D721Med (cell line): ENCODE measurements at regions not wholly inside any gene's neighbourhood (a gene's known extent, or its start where the extent isn't known, plus 50 kb on each side); places are given as distances from the start of the nearest gene placed in this dataset.

Experiments
- DNase-seq: peaks from one replicate; pipeline ENCODE4 v3.0.0; 2011; ENCODE audit warnings: low spot score; ENCODE audit not compliant: insufficient read length
- FAIRE-seq: peaks from 2 replicates; lab custom pipeline; 2011; peaks lifted over from hg19 to GRCh38; lab: Jason Lieb, UNC
- CTCF ChIP-seq: IDR thresholded peaks from 2 replicates; pipeline ENCODE4 v1.5.1; 2012; ENCODE audit warnings: mild to moderate bottlenecking, control low read depth; ENCODE audit not compliant: insufficient read depth; ENCODE audit errors: missing control alignments

DNA sequence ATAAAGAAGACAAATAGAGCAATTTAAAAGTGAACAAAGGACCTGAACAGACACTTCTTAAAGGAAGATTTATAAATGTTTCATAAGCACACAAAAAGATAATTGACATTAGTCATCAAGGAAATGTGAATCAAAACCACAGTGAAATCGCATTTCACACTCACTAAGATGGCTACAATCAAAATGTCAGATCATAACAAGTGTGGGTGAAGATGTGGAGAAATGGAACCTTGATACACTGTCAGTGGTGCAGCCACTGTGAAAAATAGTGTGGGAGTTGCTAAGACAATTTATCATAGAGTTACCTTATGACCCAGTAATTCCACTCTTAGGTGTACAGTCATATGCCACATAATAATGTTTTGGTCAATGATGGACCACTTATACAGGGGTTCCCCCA, 54.5 kb upstream of the HTR4 start:
- TF ChIP-seq CTCF: no peak
- no peak for FAIRE-seq

GRCh38 chr5:148711961-148712360, 57.6 kb upstream of the HTR4 start:
- no peak for FAIRE-seq
- no peak for TF ChIP-seq CTCF
- no peak for DNase-seq

More for the DNA sequence above, 54.5 kb upstream of the HTR4 start:
- DNase-seq: no peak

- no peak for TF ChIP-seq CTCF
- FAIRE-seq: no peak
- no peak for DNase-seq
Measured at GRCh38 chr5:148713735-148714508, 59.6 kb upstream of the HTR4 start.

GRCh38 chr5:148716716-148717115, 62.4 kb upstream of the HTR4 start:
- FAIRE-seq: no peak
- no peak for DNase-seq
- no peak for TF ChIP-seq CTCF

DNA sequence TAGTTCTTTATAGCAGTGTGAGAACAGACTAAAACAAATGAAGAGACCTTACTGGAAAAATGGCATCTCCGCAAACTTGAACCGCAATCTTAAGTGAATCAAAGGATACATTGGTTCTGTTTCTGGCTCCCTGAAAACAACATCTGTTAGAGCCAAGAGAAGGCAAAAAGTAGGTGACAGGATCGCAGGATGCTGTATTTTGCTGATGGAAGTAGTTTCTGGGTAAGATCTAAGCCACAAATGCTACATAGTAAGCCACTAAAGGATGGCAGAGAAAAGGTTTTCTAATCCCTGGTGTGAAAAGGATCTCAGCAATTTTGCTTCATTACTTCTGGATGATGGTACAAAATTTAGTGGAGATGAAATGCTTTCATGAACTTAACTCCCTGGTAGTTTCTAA, 63.3 kb upstream of the HTR4 start:
- FAIRE-seq: no peak
- no peak for TF ChIP-seq CTCF
- no peak for DNase-seq

DNA sequence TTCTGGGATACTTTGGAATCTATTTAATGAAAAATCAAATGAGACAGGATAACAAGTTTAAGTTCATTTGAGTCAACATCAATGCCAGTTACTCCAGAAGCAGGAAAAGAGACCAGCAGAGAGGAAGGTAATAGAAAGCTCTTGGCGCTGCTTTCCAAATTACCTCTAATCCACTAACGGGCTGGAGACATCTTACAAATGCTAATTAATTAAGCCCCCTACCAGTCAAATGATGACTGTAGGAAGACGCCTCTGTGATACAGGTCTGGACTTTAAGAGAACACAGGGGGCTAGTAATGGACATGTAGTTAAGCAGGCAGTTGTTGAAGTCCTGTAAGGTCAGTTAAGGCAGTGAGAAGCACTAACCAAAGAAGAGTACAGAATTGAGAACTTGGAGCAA, 65.3 kb upstream of the HTR4 start:
- no peak for TF ChIP-seq CTCF
- DNase-seq (no peak), FAIRE-seq (no peak)

GRCh38 chr5:148720257-148720656, 65.9 kb upstream of the HTR4 start:
- TF ChIP-seq CTCF: no peak
- no peak for FAIRE-seq
- no peak for DNase-seq
